HS-5 (cell line): ENCODE measurements at regions not wholly inside any gene's neighbourhood (a gene's known extent, or its start where the extent isn't known, plus 50 kb on each side); places are given as distances from the start of the nearest gene placed in this dataset.
"Not testable (repeated sequence)": the region's sequence is repeated elsewhere in the genome, so short reads cannot be mapped to it uniquely, and the experiment has no call there.

Experiments
- DNase-seq: peaks from one replicate; pipeline ENCODE4 v3.0.0-alpha.2; 2012; ENCODE audit warnings: low read depth

GRCh38 chr6:10180138-10181074 is 234.5 kb downstream of the TFAP2A start:
- DNase-seq: no peak

- DNase-seq: peak; percentile 65
Observed at GRCh38 chr6:10177704-10178103, 237.2 kb downstream of the TFAP2A start.

- no peak for DNase-seq
Observed at GRCh38 chr6:10175362-10175761, 239.5 kb downstream of the TFAP2A start.

- no peak for DNase-seq
Observed at GRCh38 chr6:10174761-10175160, 240.1 kb downstream of the TFAP2A start.

GRCh38 chr6:10174056-10174455 is 240.8 kb downstream of the TFAP2A start:
- DNase-seq: no peak

- DNase-seq: not testable (repeated sequence)
Observed at GRCh38 chr6:10171706-10172105, 243.2 kb downstream of the TFAP2A start.

- DNase-seq: no peak
Observed at GRCh38 chr6:10170816-10171215, 244.1 kb downstream of the TFAP2A start.

- no peak for DNase-seq
Observed at GRCh38 chr6:10166031-10166430, 248.8 kb downstream of the TFAP2A start.

- DNase-seq: no peak
Observed at GRCh38 chr6:10163203-10163962, 251.5 kb downstream of the TFAP2A start.

GRCh38 chr6:10156875-10157274 is 258.0 kb downstream of the TFAP2A start:
- DNase-seq: no peak

- DNase-seq: no peak
Observed at GRCh38 chr6:10154251-10154650, 260.6 kb downstream of the TFAP2A start.

- peak; percentile 73 for DNase-seq
Observed at GRCh38 chr6:10151144-10151915, 263.5 kb downstream of the TFAP2A start.

GRCh38 chr6:10149603-10150002 is 265.3 kb downstream of the TFAP2A start:
- no peak for DNase-seq

- no peak for DNase-seq
Observed at GRCh38 chr6:10146715-10147451, 268.0 kb downstream of the TFAP2A start.

- DNase-seq: no peak
Observed at GRCh38 chr6:10144772-10145171, 270.1 kb downstream of the TFAP2A start.

- DNase-seq: no peak
Observed at GRCh38 chr6:10141746-10142443, 273.0 kb downstream of the TFAP2A start.

- no peak for DNase-seq
Observed at GRCh38 chr6:10140824-10141223, 274.1 kb downstream of the TFAP2A start.

- DNase-seq: no peak
Observed at GRCh38 chr6:10140136-10140535, 274.7 kb downstream of the TFAP2A start.

- DNase-seq: peak; percentile 22
Observed at GRCh38 chr6:10138917-10139316, 276.0 kb downstream of the TFAP2A start.

- DNase-seq: no peak
Observed at GRCh38 chr6:10136636-10137035, 278.2 kb downstream of the TFAP2A start.

- DNase-seq: not testable (repeated sequence)
Observed at GRCh38 chr6:10134185-10134584, 280.7 kb downstream of the TFAP2A start.
